Left renal pelvis (tissue), 4 donors: ENCODE measurements at regions not wholly inside any gene's neighbourhood (a gene's known extent, or its start where the extent isn't known, plus 50 kb on each side); places are given as distances from the start of the nearest gene placed in this dataset.

Source experiments
- DNase-seq, 4 donors: peaks; one replicate each; pipeline ENCODE4 v3.0.0-alpha.2; 2013; ENCODE audit warnings: low read depth in 4 of 4, low spot score in 3 of 4

- DNase-seq, result no peak
These were observed 460.8 kb downstream of the RFC3 start for GRCh38 chr13:34278780-34279179.

GRCh38 chr13:34290661-34291060 is 472.7 kb downstream of the RFC3 start:
- no peak for DNase-seq

GRCh38 chr13:34294483-34295129 is 476.7 kb downstream of the RFC3 start:
- DNase-seq, result no peak

- no peak for DNase-seq
These were observed 482.6 kb downstream of the RFC3 start for GRCh38 chr13:34300559-34300958.

GRCh38 chr13:34302596-34302995 is 484.6 kb downstream of the RFC3 start:
- no peak for DNase-seq

GRCh38 chr13:34303346-34303745 is 485.4 kb downstream of the RFC3 start:
- DNase-seq, result no peak

GRCh38 chr13:34307607-34308006 is 489.7 kb downstream of the RFC3 start:
- DNase-seq, result no peak

DNA sequence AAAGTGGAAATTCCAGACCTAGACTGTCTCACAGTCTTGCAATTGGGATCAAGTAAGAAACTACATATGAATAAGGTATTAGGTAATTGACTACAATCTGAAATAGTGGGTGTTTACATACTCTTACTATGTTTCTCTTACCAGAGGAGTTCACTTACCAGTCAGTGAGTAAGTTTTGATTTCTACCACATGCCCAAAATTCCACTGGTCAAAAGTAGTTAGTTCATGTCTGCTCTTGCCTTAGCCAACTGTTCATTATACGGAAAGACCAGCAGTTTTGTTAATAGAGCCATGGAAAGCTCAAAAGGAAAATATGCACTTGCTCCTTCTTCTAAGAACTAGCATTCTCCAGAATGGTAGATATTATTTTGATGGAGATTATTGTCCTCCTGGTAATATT is 490.8 kb downstream of the RFC3 start:
- DNase-seq, result no peak

- DNase-seq, result no peak
These were observed 492.6 kb downstream of the RFC3 start for GRCh38 chr13:34310539-34310938.

- DNase-seq, result no peak
These were observed 493.3 kb downstream of the RFC3 start for GRCh38 chr13:34311251-34311650.

- no peak for DNase-seq
These were observed 494.6 kb downstream of the RFC3 start for GRCh38 chr13:34312578-34312977.

GRCh38 chr13:34320084-34320483 is 502.1 kb downstream of the RFC3 start:
- no peak for DNase-seq

- no peak for DNase-seq
These were observed 504.2 kb downstream of the RFC3 start for GRCh38 chr13:34322014-34322742.

GRCh38 chr13:34322743-34323074 is 504.8 kb downstream of the RFC3 start:
- no peak for DNase-seq

- DNase-seq, result no peak
These were observed 517.4 kb downstream of the RFC3 start for GRCh38 chr13:34335014-34336007.

DNA sequence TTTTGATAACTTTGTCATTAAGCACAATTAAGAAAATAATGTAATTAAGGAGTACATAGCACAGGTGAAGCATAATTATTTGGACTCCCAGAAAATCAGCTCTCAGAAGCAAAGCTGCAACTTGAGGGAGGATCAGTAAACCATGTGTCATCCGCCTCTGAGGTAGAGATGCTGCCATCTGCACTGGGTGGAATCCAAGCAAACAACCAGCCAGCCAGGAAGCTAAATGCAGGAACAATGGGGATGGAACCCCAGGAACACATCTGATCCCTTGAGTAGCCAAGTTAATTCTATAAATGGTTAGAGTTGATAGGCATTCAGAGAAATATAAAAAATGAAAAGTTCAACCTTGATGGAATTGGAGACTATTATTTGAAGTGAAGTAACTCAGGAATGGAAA is 520.2 kb downstream of the RFC3 start:
- DNase-seq, result no peak

DNA sequence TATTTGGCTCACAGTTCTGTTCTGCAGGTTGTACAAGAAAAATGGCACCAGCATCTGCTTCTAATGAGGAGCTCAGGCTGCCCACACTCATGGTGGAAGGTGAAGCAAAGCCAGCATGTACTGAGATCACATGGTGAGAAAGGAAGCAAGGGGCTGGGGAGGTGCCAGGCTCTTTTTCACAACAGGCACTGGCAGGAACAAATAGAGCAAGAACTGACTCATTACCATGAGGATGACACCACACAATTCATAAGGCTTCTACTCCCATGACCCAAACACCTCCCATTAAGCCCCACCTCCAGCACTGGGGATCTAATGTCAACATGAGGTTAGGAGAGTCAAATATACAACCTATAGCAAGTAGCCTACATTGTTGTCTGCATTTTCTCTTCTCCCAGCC is 522.6 kb downstream of the RFC3 start:
- no peak for DNase-seq

- DNase-seq, result no peak
These were observed 525.5 kb downstream of the RFC3 start for GRCh38 chr13:34343413-34343940.

- DNase-seq, result no peak
These were observed 526.9 kb downstream of the RFC3 start for GRCh38 chr13:34344816-34345215.

GRCh38 chr13:34345258-34345965 is 527.5 kb downstream of the RFC3 start:
- DNase-seq, result no peak

GRCh38 chr13:34346626-34347025 is 528.7 kb downstream of the RFC3 start:
- DNase-seq, result no peak
